ENCODE measurements at regions not wholly inside any gene's neighbourhood (a gene's known extent, or its start where the extent isn't known, plus 50 kb on each side); places are given as distances from the start of the nearest gene placed in this dataset.

- CTCF ChIA-PET, result no interaction called here
- intact Hi-C loops (cut with DNase I, micrococcal nuclease), result no loop called here
- TF ChIP-seq, protein P1, sequence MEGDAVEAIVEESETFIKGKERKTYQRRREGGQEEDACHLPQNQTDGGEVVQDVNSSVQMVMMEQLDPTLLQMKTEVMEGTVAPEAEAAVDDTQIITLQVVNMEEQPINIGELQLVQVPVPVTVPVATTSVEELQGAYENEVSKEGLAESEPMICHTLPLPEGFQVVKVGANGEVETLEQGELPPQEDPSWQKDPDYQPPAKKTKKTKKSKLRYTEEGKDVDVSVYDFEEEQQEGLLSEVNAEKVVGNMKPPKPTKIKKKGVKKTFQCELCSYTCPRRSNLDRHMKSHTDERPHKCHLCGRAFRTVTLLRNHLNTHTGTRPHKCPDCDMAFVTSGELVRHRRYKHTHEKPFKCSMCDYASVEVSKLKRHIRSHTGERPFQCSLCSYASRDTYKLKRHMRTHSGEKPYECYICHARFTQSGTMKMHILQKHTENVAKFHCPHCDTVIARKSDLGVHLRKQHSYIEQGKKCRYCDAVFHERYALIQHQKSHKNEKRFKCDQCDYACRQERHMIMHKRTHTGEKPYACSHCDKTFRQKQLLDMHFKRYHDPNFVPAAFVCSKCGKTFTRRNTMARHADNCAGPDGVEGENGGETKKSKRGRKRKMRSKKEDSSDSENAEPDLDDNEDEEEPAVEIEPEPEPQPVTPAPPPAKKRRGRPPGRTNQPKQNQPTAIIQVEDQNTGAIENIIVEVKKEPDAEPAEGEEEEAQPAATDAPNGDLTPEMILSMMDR (IDR thresholded peaks at IDR 0.05), result no peak
Observed at GRCh38 chr6:130758813-130759212, 68.4 kb upstream of the SMLR1 start.

DNA sequence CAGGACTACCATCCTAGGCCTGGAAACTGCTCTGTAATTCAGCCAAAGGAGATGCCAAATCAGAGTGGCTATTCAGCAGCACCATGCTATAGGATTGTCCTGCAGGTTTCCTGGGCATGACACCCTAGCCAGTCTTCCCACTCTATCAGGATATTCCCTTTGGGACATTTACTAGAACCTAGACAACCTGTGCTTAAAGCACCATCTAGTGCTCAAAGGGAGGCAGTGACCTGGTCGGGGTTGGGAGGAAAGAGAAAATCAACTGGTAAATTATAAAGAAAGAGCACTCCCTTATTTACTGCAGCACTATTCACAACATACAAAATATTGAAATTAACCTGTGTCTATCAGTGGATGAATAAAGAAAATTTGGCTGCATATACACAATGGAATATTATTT, 67.2 kb upstream of the SMLR1 start:
- H3K9me3 ChIP-seq (ENCODE audit: control insufficient read depth in 1 of 2, insufficient read depth in 1 of 2, low read length in 2 of 2), result no peaks in the 10 kb centered on the region
- Mint-ChIP-seq H3K27me3 (no peaks in the 10 kb centered on the region), H3K4me3 (no peak overlapping the region), H3K36me3 (ENCODE audit: low read depth) (no peaks in the 10 kb centered on the region), H3K4me1 (ENCODE audit: low read depth) (no peaks in the 10 kb centered on the region), H3K27ac (no peak overlapping the region), H3K9me3 (no peaks in the 10 kb centered on the region)
- intact Hi-C loops (cut with DNase I, micrococcal nuclease), result no loop called here
- no peaks in the 10 kb centered on the region for H3K36me3 ChIP-seq (ENCODE audit: insufficient read depth, low read length)
- POLR2A ChIA-PET, result no interaction called here
- H3K27me3 ChIP-seq (ENCODE audit: control insufficient read depth in 1 of 2, insufficient read depth in 2 of 2, low read length in 2 of 2), result no peaks in the 10 kb centered on the region
- no peak for DNase-seq
- H3K4me1 ChIP-seq (ENCODE audit: insufficient read depth, low read length), result peaks cover 5% of the 10 kb centered on the region
- H3K4me3 ChIP-seq (ENCODE audit: low read length), result no peak overlapping the region
- TF ChIP-seq, protein P1 (IDR thresholded peaks at IDR 0.05), result no peak
- CTCF ChIA-PET, result no interaction called here
- no peak overlapping the region for H3K27ac ChIP-seq (ENCODE audit: low read depth in 1 of 2, low read length in 2 of 2)
- ATAC-seq (ENCODE audit: poor library complexity), result no peak

More at GRCh38 chr6:130758813-130759212, 68.4 kb upstream of the SMLR1 start:
- H3K36me3 ChIP-seq (ENCODE audit: insufficient read depth, low read length), result no peaks in the 10 kb centered on the region
- H3K27ac ChIP-seq (ENCODE audit: low read depth in 1 of 2, low read length in 2 of 2), result no peak overlapping the region
- no peak overlapping the region for H3K4me3 ChIP-seq (ENCODE audit: low read length)
- Mint-ChIP-seq H3K27ac (no peak overlapping the region), H3K4me3 (no peak overlapping the region), H3K9me3 (no peaks in the 10 kb centered on the region), H3K27me3 (no peaks in the 10 kb centered on the region), H3K4me1 (ENCODE audit: low read depth) (no peaks in the 10 kb centered on the region), H3K36me3 (ENCODE audit: low read depth) (no peaks in the 10 kb centered on the region)
- no peaks in the 10 kb centered on the region for H3K27me3 ChIP-seq (ENCODE audit: control insufficient read depth in 1 of 2, insufficient read depth in 2 of 2, low read length in 2 of 2)
- peak in 2 of 14 experiments; percentile 3 to 63 for DNase-seq
- H3K4me1 ChIP-seq (ENCODE audit: insufficient read depth, low read length), result peaks cover 5% of the 10 kb centered on the region
- ATAC-seq (ENCODE audit: poor library complexity), result no peak
- POLR2A ChIA-PET, result no interaction called here
- no peaks in the 10 kb centered on the region for H3K9me3 ChIP-seq (ENCODE audit: control insufficient read depth in 1 of 2, insufficient read depth in 1 of 2, low read length in 2 of 2)

DNA sequence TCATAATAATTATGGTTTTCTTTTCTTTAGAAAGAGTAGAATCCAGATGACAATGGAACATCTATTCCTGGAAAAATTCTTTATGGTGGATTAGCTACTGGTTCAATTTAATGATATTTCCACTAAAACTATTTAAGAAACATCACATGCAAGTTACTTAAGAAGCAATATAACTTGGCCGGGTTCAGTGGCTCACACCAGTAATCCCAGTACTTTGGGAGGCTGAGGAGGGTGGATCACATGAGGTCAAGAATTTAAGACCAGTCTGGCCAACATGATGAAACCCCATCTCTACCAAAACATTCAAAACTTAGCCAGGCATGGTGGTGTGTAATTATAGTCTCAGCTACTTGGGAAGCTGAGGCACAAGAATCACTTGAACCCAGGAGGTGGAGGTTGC, 65.9 kb upstream of the SMLR1 start:
- POLR2A ChIA-PET, result no interaction called here
- Histone ChIP-seq H3K4me1 (ENCODE audit: insufficient read depth, low read length) (peaks cover 5% of the 10 kb centered on the region), H3K36me3 (ENCODE audit: insufficient read depth, low read length) (no peaks in the 10 kb centered on the region), H3K9me3 (ENCODE audit: control insufficient read depth in 1 of 2, insufficient read depth in 1 of 2, low read length in 2 of 2) (no peaks in the 10 kb centered on the region), H3K4me3 (ENCODE audit: low read length) (no peak overlapping the region), H3K27ac (ENCODE audit: low read depth in 1 of 2, low read length in 2 of 2) (no peak overlapping the region), H3K27me3 (ENCODE audit: control insufficient read depth in 1 of 2, insufficient read depth in 2 of 2, low read length in 2 of 2) (no peaks in the 10 kb centered on the region)
- CTCF ChIA-PET, result no interaction called here
- H3K27me3 Mint-ChIP-seq, result no peaks in the 10 kb centered on the region
- H3K27ac Mint-ChIP-seq, result no peak overlapping the region
- H3K36me3 Mint-ChIP-seq (ENCODE audit: low read depth), result no peaks in the 10 kb centered on the region
- H3K4me3 Mint-ChIP-seq, result no peak overlapping the region
- no peak for DNase-seq
- H3K9me3 Mint-ChIP-seq, result no peaks in the 10 kb centered on the region
- no peaks in the 10 kb centered on the region for H3K4me1 Mint-ChIP-seq (ENCODE audit: low read depth)
- intact Hi-C loops (cut with DNase I, micrococcal nuclease), result no loop called here
- ATAC-seq (ENCODE audit: poor library complexity), result no peak
- TF ChIP-seq, protein P1 (IDR thresholded peaks at IDR 0.05), result no peak

Measured in CD4-positive, alpha-beta T cell (primary cell).